PC-3 (cell line): ENCODE measurements at regions not wholly inside any gene's neighbourhood (a gene's known extent, or its start where the extent isn't known, plus 50 kb on each side); places are given as distances from the start of the nearest gene placed in this dataset.

Experiments
- EZH2phosphoT487 ChIP-seq: fragments of 300-600 bp; sonication (generic); IDR thresholded peaks from 2 replicates; pipeline ENCODE4 v1.6.1; 2018; ENCODE audit warnings: mild to moderate bottlenecking, antibody characterized with exemption, low read length, borderline replicate concordance
- TF ChIP-seq, protein P1 (sequence below): fragments of 300-600 bp; sonication (generic); conservative IDR thresholded peaks from 2 replicates; pipeline ENCODE4 v1.5.1; 2017; ENCODE audit warnings: antibody characterized with exemption, low read depth, mild to moderate bottlenecking, low read length

DNA sequence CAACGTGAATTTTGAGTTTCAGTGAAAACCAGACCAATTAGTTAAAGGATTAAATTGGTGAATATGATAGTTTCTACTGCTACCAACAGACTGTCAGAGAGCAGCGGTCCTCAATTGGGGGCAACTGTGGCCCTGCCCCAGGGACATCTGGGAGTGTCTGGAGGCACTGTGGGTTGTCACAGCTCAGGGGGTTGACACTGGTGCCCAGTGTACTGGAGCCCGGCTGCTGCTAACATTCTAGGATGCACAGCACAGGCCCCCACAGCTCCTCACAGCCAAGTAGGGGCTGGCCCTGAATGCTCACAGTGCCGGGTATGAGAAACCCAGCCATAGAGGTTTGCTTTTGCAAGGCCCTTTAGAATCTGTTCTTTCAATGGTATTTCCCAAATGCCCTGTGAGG, 84.1 kb upstream of the CXCL12 start:
- no peak for TF ChIP-seq EZH2phosphoT487
- TF ChIP-seq, protein P1, sequence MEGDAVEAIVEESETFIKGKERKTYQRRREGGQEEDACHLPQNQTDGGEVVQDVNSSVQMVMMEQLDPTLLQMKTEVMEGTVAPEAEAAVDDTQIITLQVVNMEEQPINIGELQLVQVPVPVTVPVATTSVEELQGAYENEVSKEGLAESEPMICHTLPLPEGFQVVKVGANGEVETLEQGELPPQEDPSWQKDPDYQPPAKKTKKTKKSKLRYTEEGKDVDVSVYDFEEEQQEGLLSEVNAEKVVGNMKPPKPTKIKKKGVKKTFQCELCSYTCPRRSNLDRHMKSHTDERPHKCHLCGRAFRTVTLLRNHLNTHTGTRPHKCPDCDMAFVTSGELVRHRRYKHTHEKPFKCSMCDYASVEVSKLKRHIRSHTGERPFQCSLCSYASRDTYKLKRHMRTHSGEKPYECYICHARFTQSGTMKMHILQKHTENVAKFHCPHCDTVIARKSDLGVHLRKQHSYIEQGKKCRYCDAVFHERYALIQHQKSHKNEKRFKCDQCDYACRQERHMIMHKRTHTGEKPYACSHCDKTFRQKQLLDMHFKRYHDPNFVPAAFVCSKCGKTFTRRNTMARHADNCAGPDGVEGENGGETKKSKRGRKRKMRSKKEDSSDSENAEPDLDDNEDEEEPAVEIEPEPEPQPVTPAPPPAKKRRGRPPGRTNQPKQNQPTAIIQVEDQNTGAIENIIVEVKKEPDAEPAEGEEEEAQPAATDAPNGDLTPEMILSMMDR = no peak
